ENCODE measurements at regions not wholly inside any gene's neighbourhood (a gene's known extent, or its start where the extent isn't known, plus 50 kb on each side); places are given as distances from the start of the nearest gene placed in this dataset.

- DNase-seq, result no peak
Observed at GRCh38 chr16:73301984-73302383, 254.1 kb upstream of the ZFHX3 start.

- no peak for DNase-seq
Observed at GRCh38 chr16:73299346-73299745, 251.4 kb upstream of the ZFHX3 start.

- DNase-seq, result no peak
Observed at GRCh38 chr16:73298562-73298961, 250.6 kb upstream of the ZFHX3 start.

GRCh38 chr16:73290258-73290657 is 242.3 kb upstream of the ZFHX3 start:
- DNase-seq, result no peak

- DNase-seq, result no peak
Observed at GRCh38 chr16:73289232-73289631, 241.3 kb upstream of the ZFHX3 start.

- DNase-seq, result peak; percentile 41
Observed at GRCh38 chr16:73288520-73288919, 240.6 kb upstream of the ZFHX3 start.

- no peak for DNase-seq
Observed at GRCh38 chr16:73287859-73288405, 240.0 kb upstream of the ZFHX3 start.

GRCh38 chr16:73286346-73287267 is 238.7 kb upstream of the ZFHX3 start:
- DNase-seq, result no peak

GRCh38 chr16:73285436-73286201 is 237.7 kb upstream of the ZFHX3 start:
- DNase-seq, result peak; percentile 91

GRCh38 chr16:73280388-73280787 is 232.5 kb upstream of the ZFHX3 start:
- no peak for DNase-seq

- no peak for DNase-seq
Observed at GRCh38 chr16:73279451-73279850, 231.5 kb upstream of the ZFHX3 start.

- no peak for DNase-seq
Observed at GRCh38 chr16:73277071-73277470, 229.1 kb upstream of the ZFHX3 start.

GRCh38 chr16:73275448-73275847 is 227.5 kb upstream of the ZFHX3 start:
- no peak for DNase-seq

- no peak for DNase-seq
Observed at GRCh38 chr16:73275024-73275423, 227.1 kb upstream of the ZFHX3 start.

GRCh38 chr16:73274140-73274539 is 226.2 kb upstream of the ZFHX3 start:
- DNase-seq, result no peak

- peak; percentile 81 for DNase-seq
Observed at GRCh38 chr16:73268366-73268993, 220.6 kb upstream of the ZFHX3 start.

GRCh38 chr16:73265935-73266334 is 218.0 kb upstream of the ZFHX3 start:
- no peak for DNase-seq

- no peak for DNase-seq
Observed at GRCh38 chr16:73265124-73265837, 217.4 kb upstream of the ZFHX3 start.

- DNase-seq, result no peak
Observed at GRCh38 chr16:73262931-73263330, 215.0 kb upstream of the ZFHX3 start.

GRCh38 chr16:73255031-73255430 is 207.1 kb upstream of the ZFHX3 start:
- DNase-seq, result no peak

GRCh38 chr16:73253922-73254480 is 206.1 kb upstream of the ZFHX3 start:
- no peak for DNase-seq

GRCh38 chr16:73252446-73252845 is 204.5 kb upstream of the ZFHX3 start:
- no peak for DNase-seq

All from tongue (tissue), 1 donor.